H1 (cell line): ENCODE measurements at regions not wholly inside any gene's neighbourhood (a gene's known extent, or its start where the extent isn't known, plus 50 kb on each side); places are given as distances from the start of the nearest gene placed in this dataset.

Source experiments
- CTCF ChIA-PET: fragments of 300-600 bp; sonication (Branson Sonifier 250); formaldehyde crosslinking; loops from one replicate; lab custom pipeline; 2021; ENCODE audit not compliant: partially characterized antibody; lab: Charles Lee
- POLR2A ChIA-PET: fragments of 300-600 bp; sonication (Branson Sonifier 250); formaldehyde crosslinking; loops from one replicate; lab custom pipeline; 2021; ENCODE audit warnings: inconsistent platforms; ENCODE audit not compliant: partially characterized antibody; lab: Charles Lee
- DNase-seq, 2 experiments: peaks; one replicate each; pipeline versions ENCODE4 v3.0.0 to v3.0.0-alpha.2; 2010 to 2022; ENCODE audit warnings: low spot score in 2 of 2, low read depth in 1 of 2, mixed read lengths in 1 of 2
- FAIRE-seq: peaks from 2 replicates; lab custom pipeline; 2011; peaks lifted over from hg19 to GRCh38; lab: Jason Lieb, UNC
- H2AFZ ChIP-seq: 2 replicates; pipeline ENCODE4 v1.8.1; 2012; ENCODE audit warnings: low read length, inconsistent platforms
- H2AK5ac ChIP-seq: 2 replicates; pipeline ENCODE4 v1.6.1; 2013; ENCODE audit warnings: low read depth, low read length
- H2BK120ac ChIP-seq: replicated peaks from 2 replicates; pipeline ENCODE3; 2013; ENCODE audit warnings: low read depth, low read length, inconsistent platforms
- H2BK12ac ChIP-seq: 2 replicates; pipeline ENCODE4 v1.6.1; 2013; ENCODE audit warnings: low read depth, low read length
- H2BK15ac ChIP-seq: 2 replicates; pipeline ENCODE4 v1.6.1; 2013; ENCODE audit warnings: low read length
- H2BK20ac ChIP-seq: 2 replicates; pipeline ENCODE4 v1.6.1; 2013; ENCODE audit warnings: low read length
- H2BK5ac ChIP-seq: 2 replicates; pipeline ENCODE4 v1.6.1; 2013; ENCODE audit warnings: low read depth, low read length
- H3K14ac ChIP-seq: 2 replicates; pipeline ENCODE4 v1.6.1; 2013; ENCODE audit warnings: inconsistent platforms; ENCODE audit not compliant: insufficient read length
- H3K18ac ChIP-seq: 2 replicates; pipeline ENCODE4 v1.6.1; 2013; ENCODE audit warnings: low read length; ENCODE audit errors: extremely low read depth
- H3K23ac ChIP-seq: 2 replicates; pipeline ENCODE4 v1.6.1; 2013; ENCODE audit warnings: inconsistent platforms; ENCODE audit not compliant: insufficient read length
- H3K23me2 ChIP-seq: 2 replicates; pipeline ENCODE4 v1.6.1; 2013; ENCODE audit warnings: low read depth, low read length
- H3K27ac ChIP-seq: 2 replicates; pipeline ENCODE4 v1.6.1; 2011; ENCODE audit warnings: low read depth, low read length, inconsistent platforms
- H3K27me3 ChIP-seq, 4 experiments: replicated peaks in 1 of 4; 1 replicate in 1 of 4; 2 replicates in 3 of 4; pipeline versions ENCODE4 v1.6.1 to v1.8.1; 2011 to 2013; ENCODE audit warnings: low read length in 3 of 4, mild to moderate bottlenecking in 3 of 4, inconsistent platforms in 2 of 4, mixed read lengths in 2 of 4, moderate library complexity in 1 of 4; ENCODE audit not compliant: control insufficient read depth in 3 of 4, insufficient read depth in 3 of 4; ENCODE audit errors: extremely low read depth in 1 of 4
- H3K36me3 ChIP-seq, 4 experiments: 2 replicates each; pipeline versions ENCODE4 v1.6.1 to v1.8.1; 2011 to 2013; ENCODE audit warnings: mild to moderate bottlenecking in 4 of 4, low read length in 3 of 4, moderate library complexity in 2 of 4, control low read depth in 1 of 4, inconsistent platforms in 1 of 4; ENCODE audit not compliant: insufficient read depth in 4 of 4, control insufficient read depth in 2 of 4
- H3K4ac ChIP-seq: replicated peaks from 2 replicates; pipeline ENCODE3; 2013; ENCODE audit warnings: low read length, low read depth, mixed read lengths, inconsistent platforms; ENCODE audit not compliant: insufficient read length
- H3K4me1 ChIP-seq, 4 experiments: replicated peaks in 1 of 4; 1 replicate in 1 of 4; 2 replicates in 3 of 4; pipeline versions ENCODE4 v1.6.1 to v1.8.1; 2011 to 2013; ENCODE audit warnings: low read length in 3 of 4, inconsistent platforms in 2 of 4, mixed read lengths in 1 of 4; ENCODE audit not compliant: insufficient read depth in 4 of 4, control insufficient read depth in 3 of 4
- H3K4me2 ChIP-seq, 2 experiments: 2 replicates each; pipeline versions ENCODE4 v1.6.1 to v1.8.1; 2011 to 2013; ENCODE audit warnings: low read depth in 2 of 2, low read length in 2 of 2, control low read depth in 1 of 2, inconsistent platforms in 1 of 2, mild to moderate bottlenecking in 1 of 2; ENCODE audit not compliant: insufficient read depth in 1 of 2
- H3K4me3 ChIP-seq, 4 experiments: fragments of 200-600, 300-600 bp in 1 of 4; sonication (generic), shearing (Covaris generic), sonication (Bioruptor Twin) in 1 of 4; 2 replicates each; pipeline versions ENCODE4 v1.5.1 to v1.8.1; 2011 to 2016; ENCODE audit warnings: low read length in 4 of 4, low read depth in 3 of 4, control low read depth in 2 of 4, inconsistent platforms in 2 of 4, mild to moderate bottlenecking in 2 of 4, mixed read lengths in 1 of 4, moderate library complexity in 1 of 4; ENCODE audit not compliant: insufficient read depth in 2 of 4; ENCODE audit errors: extremely low read depth in 1 of 4
- H3K56ac ChIP-seq: replicated peaks from 2 replicates; pipeline ENCODE3; 2013; ENCODE audit warnings: low read depth, mild to moderate bottlenecking, mixed read lengths, low read length, inconsistent platforms; ENCODE audit not compliant: insufficient read length
- H3K79me1 ChIP-seq: 2 replicates; pipeline ENCODE4 v1.6.1; 2013; ENCODE audit warnings: low read depth, low read length, control low read depth
- H3K79me2 ChIP-seq, 2 experiments: 2 replicates each; pipeline versions ENCODE4 v1.6.1 to v1.8.1; 2012 to 2013; ENCODE audit warnings: low read length in 2 of 2, mild to moderate bottlenecking in 2 of 2, inconsistent platforms in 1 of 2; ENCODE audit not compliant: insufficient read depth in 2 of 2, control insufficient read depth in 1 of 2
- H3K9ac ChIP-seq, 4 experiments: replicated peaks in 1 of 4; 1 replicate in 1 of 4; 2 replicates in 3 of 4; pipeline versions ENCODE4 v1.6.1 to v1.8.1; 2011 to 2013; ENCODE audit warnings: low read depth in 3 of 4, low read length in 3 of 4, control low read depth in 2 of 4, mild to moderate bottlenecking in 2 of 4, moderate library complexity in 2 of 4, inconsistent platforms in 1 of 4; ENCODE audit errors: extremely low read depth in 1 of 4
- H3K9me3 ChIP-seq, 2 experiments: 2 replicates each; pipeline versions ENCODE4 v1.6.1 to v1.8.1; 2012 to 2013; ENCODE audit warnings: mild to moderate bottlenecking in 2 of 2, moderate library complexity in 2 of 2, control low read depth in 1 of 2, inconsistent platforms in 1 of 2, low read depth in 1 of 2, low read length in 1 of 2, mixed read lengths in 1 of 2; ENCODE audit not compliant: insufficient read depth in 2 of 2
- H4K20me1 ChIP-seq, 2 experiments: replicated peaks in 1 of 2; 2 replicates each; pipeline versions ENCODE3 to v1.8.1; 2011 to 2013; ENCODE audit warnings: inconsistent platforms in 2 of 2, low read length in 2 of 2, mild to moderate bottlenecking in 1 of 2; ENCODE audit not compliant: insufficient read depth in 2 of 2, control insufficient read depth in 1 of 2
- H4K5ac ChIP-seq: 2 replicates; pipeline ENCODE4 v1.6.1; 2013; ENCODE audit warnings: low read length, low read depth, mixed read lengths, inconsistent platforms; ENCODE audit not compliant: insufficient read length
- H4K8ac ChIP-seq: 2 replicates; pipeline ENCODE4 v1.8.0; 2013; ENCODE audit warnings: mild to moderate bottlenecking, moderate library complexity, low read length, inconsistent platforms; ENCODE audit not compliant: insufficient read depth; ENCODE audit errors: extremely low read depth
- H4K91ac ChIP-seq: replicated peaks from 2 replicates; pipeline ENCODE3; 2013; ENCODE audit warnings: low read length, mixed read lengths, inconsistent platforms; ENCODE audit not compliant: insufficient read length
- ASH2L ChIP-seq: fragments of 200-600, 300-600 bp; sonication (generic); IDR thresholded peaks from one replicate; pipeline ENCODE4 v1.7.1; 2017; ENCODE audit warnings: low read length
- CBX5 ChIP-seq: fragments of 300-800, 300-1000 bp; sonication (generic); IDR thresholded peaks from 2 replicates; pipeline ENCODE4 v1.7.1; 2016; ENCODE audit warnings: antibody characterized with exemption, low read length, low read depth
- CHD1 ChIP-seq: IDR thresholded peaks from 2 replicates; pipeline ENCODE4 v1.6.1; 2012; ENCODE audit warnings: low read depth, low read length, improper control_type of control experiment
- CTBP2 ChIP-seq: IDR thresholded peaks from 2 replicates; pipeline ENCODE4 v1.7.0; 2011; ENCODE audit warnings: borderline replicate concordance, mild to moderate bottlenecking, moderate library complexity, mixed read lengths, low read length; ENCODE audit not compliant: insufficient read depth, insufficient read length
- POLR2A ChIP-seq, 2 experiments: IDR thresholded peaks; 1 replicate in 1 of 2; 2 replicates in 1 of 2; pipeline ENCODE4 v1.6.1; 2011; ENCODE audit warnings: low read depth in 2 of 2, low read length in 2 of 2, mild to moderate bottlenecking in 2 of 2; ENCODE audit errors: control extremely low read depth in 1 of 2
- RFX5 ChIP-seq: IDR thresholded peaks from 2 replicates; pipeline ENCODE4 v1.6.1; 2011; ENCODE audit warnings: low read depth, low read length, improper control_type of control experiment, borderline replicate concordance
- SIRT6 ChIP-seq: IDR thresholded peaks from one replicate; pipeline ENCODE4 v1.7.1; 2012; ENCODE audit warnings: low read length, inconsistent platforms
- SUZ12 ChIP-seq: fragments of 200-600 bp; sonication (generic); IDR thresholded peaks from 2 replicates; pipeline ENCODE4 v1.6.1; 2012; ENCODE audit warnings: mild to moderate bottlenecking, inconsistent platforms, low read length, moderate library complexity, mixed read lengths
- TAF1 ChIP-seq: IDR thresholded peaks from 2 replicates; pipeline ENCODE4 v1.6.1; 2011; ENCODE audit warnings: mild to moderate bottlenecking, low read depth, low read length
- TEAD4 ChIP-seq: IDR thresholded peaks from 2 replicates; pipeline ENCODE4 v1.6.1; 2012; ENCODE audit warnings: low read depth, low read length, inconsistent platforms, mixed read lengths
- WGBS, 2 experiments: shearing (Covaris generic) in 1 of 2; methylation state at CpG; one replicate each; pipeline versions ENCODE4 v1.1.6 to v1.1.7; 2013 to 2015; ENCODE audit warnings: low lambda C conversion rate in 2 of 2, mixed read lengths in 2 of 2, inconsistent platforms in 1 of 2, low coverage in 1 of 2, missing lambda C conversion rate in 1 of 2; ENCODE audit not compliant: insufficient replicate concordance in 2 of 2, insufficient coverage in 1 of 2, insufficient read length in 1 of 2; ENCODE audit errors: extremely low coverage in 1 of 2, missing lambda C conversion rate in 1 of 2; 5-methylcytosine and 5-hydroxymethylcytosine counted together

DNA sequence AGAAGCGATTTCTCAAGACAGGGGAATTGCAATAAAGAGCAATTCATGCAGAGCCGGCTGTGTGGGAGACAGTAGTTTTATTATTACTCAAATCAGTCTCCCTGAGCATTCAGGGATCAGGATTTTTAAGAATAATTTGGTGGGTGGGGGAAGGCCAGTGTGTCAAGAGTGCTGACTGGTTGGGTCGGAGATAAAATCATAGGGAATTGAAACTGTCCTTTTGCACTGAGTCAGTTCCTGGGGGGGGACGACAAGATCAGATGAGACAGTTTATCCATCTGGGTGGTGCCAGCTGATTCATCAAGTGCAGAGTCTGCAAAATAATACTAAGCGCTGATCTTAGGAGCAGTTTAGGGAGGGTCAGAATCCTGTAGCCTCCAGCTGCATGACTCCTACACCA, 502.4 kb downstream of the NLGN4X start:
- DNase-seq, result no peak
- Histone ChIP-seq H3K4ac (no peak overlapping the region), H3K18ac (no peak overlapping the region), H2BK5ac (no peak overlapping the region), H3K56ac (no peak overlapping the region), H3K79me1 (no peaks in the 10 kb centered on the region), H2BK120ac (no peak overlapping the region), H3K27ac (no peak overlapping the region), H3K4me2 (no peak overlapping the region), H4K20me1 (no peaks in the 10 kb centered on the region), H3K79me2 (no peaks in the 10 kb centered on the region)
- CTCF ChIA-PET, result no interaction called here
- TF ChIP-seq CTBP2, result no peak
- no peak for TF ChIP-seq ASH2L
- TF ChIP-seq TAF1, result no peak
- no peak for TF ChIP-seq SIRT6
- TF ChIP-seq CHD1, result no peak
- TF ChIP-seq RFX5, result no peak
- TF ChIP-seq TEAD4, result no peak
- no peak for TF ChIP-seq POLR2A (IDR thresholded peaks at IDR 0.05; ENCODE audit: control extremely low read depth in 1 of 2, low read depth in 2 of 2, low read length in 2 of 2)
- no peak for TF ChIP-seq CBX5
- TF ChIP-seq SUZ12, result no peak
- TF ChIP-seq, all 59 proteins: peak for 0
- no peak for FAIRE-seq
- Histone ChIP-seq H2AFZ (no peak overlapping the region), H3K14ac (no peak overlapping the region), H2BK20ac (no peak overlapping the region), H4K91ac (no peak overlapping the region), H3K4me1 (no peaks in the 10 kb centered on the region), H2BK12ac (no peak overlapping the region), H3K27me3 (no peaks in the 10 kb centered on the region), H4K5ac (no peak overlapping the region), H3K4me3 (no peak overlapping the region), H3K23ac (no peak overlapping the region), H3K36me3 (no peaks in the 10 kb centered on the region), H2BK15ac (no peak overlapping the region), H3K23me2 (no peaks in the 10 kb centered on the region), H2AK5ac (no peak overlapping the region), H3K9ac (no peak overlapping the region), H4K8ac (no peak overlapping the region), H3K9me3 (no peaks in the 10 kb centered on the region)
- WGBS, 2 experiments, result 79% methylated on average over 3 of the region's 5 CpGs; no CpG with 5 or more reads in 1 of the 2 experiments
- POLR2A ChIA-PET, result no interaction called here
